Liver (tissue), 8 donors: ENCODE measurements at regions not wholly inside any gene's neighbourhood (a gene's known extent, or its start where the extent isn't known, plus 50 kb on each side); places are given as distances from the start of the nearest gene placed in this dataset.

Experiments
- DNase-seq: peaks from one replicate; pipeline ENCODE4 v3.0.0-alpha.2; 2017; ENCODE audit warnings: low spot score
- H3K27ac ChIP-seq, 2 donors: one replicate each; pipeline ENCODE4 v1.7.0; 2013; ENCODE audit warnings: inconsistent platforms in 2 of 2, low read length in 2 of 2, control low read depth in 1 of 2, low read depth in 1 of 2, mild to moderate bottlenecking in 1 of 2
- H3K27me3 ChIP-seq, 4 donors: one replicate each; pipeline versions ENCODE4 v1.6.1 to v1.7.0; 2013; ENCODE audit warnings: low read length in 3 of 4, inconsistent platforms in 1 of 4, mild to moderate bottlenecking in 1 of 4, moderate library complexity in 1 of 4; ENCODE audit not compliant: control insufficient read depth in 4 of 4, insufficient read depth in 4 of 4
- H3K36me3 ChIP-seq, 4 donors: one replicate each; pipeline versions ENCODE4 v1.6.1 to v1.7.0; 2013; ENCODE audit warnings: low read length in 3 of 4, mild to moderate bottlenecking in 3 of 4, low read depth in 1 of 4, moderate library complexity in 1 of 4; ENCODE audit not compliant: control insufficient read depth in 4 of 4, insufficient read depth in 3 of 4
- H3K4me1 ChIP-seq, 4 donors: one replicate each; pipeline versions ENCODE4 v1.6.1 to v1.7.0; 2013; ENCODE audit warnings: low read length in 3 of 4, mild to moderate bottlenecking in 3 of 4, moderate library complexity in 1 of 4; ENCODE audit not compliant: control insufficient read depth in 4 of 4, insufficient read depth in 4 of 4
- H3K4me3 ChIP-seq, 3 donors: one replicate each; pipeline versions ENCODE4 v1.6.1 to v1.7.0; 2013; ENCODE audit warnings: low read length in 3 of 3, control low read depth in 1 of 3, low read depth in 1 of 3, mild to moderate bottlenecking in 1 of 3
- H3K9ac ChIP-seq, 2 donors: one replicate each; pipeline ENCODE4 v1.7.0; 2013; ENCODE audit warnings: low read length in 2 of 2, mild to moderate bottlenecking in 2 of 2, moderate library complexity in 2 of 2, control low read depth in 1 of 2, low read depth in 1 of 2
- H3K9me3 ChIP-seq, 4 donors: one replicate each; pipeline versions ENCODE4 v1.6.1 to v1.7.0; 2013; ENCODE audit warnings: low read length in 3 of 4; ENCODE audit not compliant: control insufficient read depth in 4 of 4
- ATF3 ChIP-seq: IDR thresholded peaks from 2 replicates; pipeline ENCODE4 v1.6.1; 2016; ENCODE audit warnings: antibody characterized with exemption
- CTCF ChIP-seq: fragments of 150-350 bp; IDR thresholded peaks from 2 replicates; pipeline ENCODE4 v1.5.1; 2017; ENCODE audit warnings: improper control_type of control experiment, low read depth, low read length; ENCODE audit not compliant: missing input control
- EGR1 ChIP-seq, 2 donors: IDR thresholded peaks; 2 replicates each; pipeline ENCODE4 v1.6.1; 2016 to 2018; ENCODE audit warnings: antibody characterized with exemption in 2 of 2, low read depth in 2 of 2
- FOXA1 ChIP-seq: IDR thresholded peaks from 2 replicates; pipeline ENCODE4 v1.6.1; 2016; ENCODE audit warnings: antibody characterized with exemption
- FOXA2 ChIP-seq: IDR thresholded peaks from 2 replicates; pipeline ENCODE4 v1.6.1; 2016; ENCODE audit warnings: antibody characterized with exemption
- HNF4A ChIP-seq, 2 donors: conservative IDR thresholded peaks; 2 replicates each; pipeline ENCODE4 v1.6.1; 2016; ENCODE audit warnings: antibody characterized with exemption in 2 of 2, mild to moderate bottlenecking in 2 of 2
- HNF4G ChIP-seq: IDR thresholded peaks from 2 replicates; pipeline ENCODE4 v1.6.1; 2016; ENCODE audit warnings: antibody characterized with exemption
- JUND ChIP-seq, 2 donors: IDR thresholded peaks; 2 replicates each; pipeline ENCODE4 v1.6.1; 2016; ENCODE audit warnings: antibody characterized with exemption in 2 of 2
- MAX ChIP-seq: IDR thresholded peaks from 2 replicates; pipeline ENCODE4 v1.6.1; 2016; ENCODE audit warnings: antibody characterized with exemption
- REST ChIP-seq: IDR thresholded peaks from 2 replicates; pipeline ENCODE4 v1.6.1; 2016; ENCODE audit warnings: antibody characterized with exemption, mild to moderate bottlenecking
- RXRA ChIP-seq, 2 donors: IDR thresholded peaks; 2 replicates each; pipeline ENCODE4 v1.6.1; 2017 to 2018; ENCODE audit warnings: antibody characterized with exemption in 2 of 2, mild to moderate bottlenecking in 1 of 2
- SP1 ChIP-seq: IDR thresholded peaks from 2 replicates; pipeline ENCODE4 v1.6.1; 2018; ENCODE audit warnings: antibody characterized with exemption, mild to moderate bottlenecking
- TAF1 ChIP-seq: conservative IDR thresholded peaks from 2 replicates; pipeline ENCODE4 v1.6.1; 2016; ENCODE audit warnings: antibody characterized with exemption, mild to moderate bottlenecking
- YY1 ChIP-seq: IDR thresholded peaks from 2 replicates; pipeline ENCODE4 v1.6.1; 2016; ENCODE audit warnings: antibody characterized with exemption, mild to moderate bottlenecking
- ZBTB33 ChIP-seq: IDR thresholded peaks from 2 replicates; pipeline ENCODE4 v1.6.1; 2016; ENCODE audit warnings: antibody characterized with exemption
- WGBS: extraction: QIAGEN DNeasy Blood & Tissue Kit; methylation state at CpG from one replicate; pipeline ENCODE4 v1.1.7; 2013; 5-methylcytosine and 5-hydroxymethylcytosine counted together
- donor health status: healthy.
- donor health status: healthy.
- donor health status: healthy.
- donor health status: healthy.
- donor health status: healthy.

GRCh38 chr14:38116895-38117294 lies 90.8 kb upstream of the SSTR1 start:
- Histone ChIP-seq H3K9ac (no peak overlapping the region), H3K27ac (no peak overlapping the region), H3K36me3 (no peaks in the 10 kb centered on the region), H3K9me3 (peaks cover 0 to 5% (median 0%) of the 10 kb centered on the region in 4 donors), H3K4me1 (no peaks in the 10 kb centered on the region), H3K4me3 (no peak overlapping the region), H3K27me3 (no peaks in the 10 kb centered on the region)
- no peak for DNase-seq
- TF ChIP-seq SP1, result no peak
- no peak for TF ChIP-seq YY1
- TF ChIP-seq FOXA2, result no peak
- TF ChIP-seq MAX, result no peak
- TF ChIP-seq JUND (IDR thresholded peaks at IDR 0.05), result no peak
- no peak for TF ChIP-seq REST
- no peak for TF ChIP-seq CTCF
- no peak for TF ChIP-seq RXRA (IDR thresholded peaks at IDR 0.05)
- no peak for TF ChIP-seq FOXA1

GRCh38 chr14:38120109-38120508 lies 87.6 kb upstream of the SSTR1 start:
- DNase-seq, result no peak
- Histone ChIP-seq H3K27me3 (no peaks in the 10 kb centered on the region), H3K9me3 (peaks cover 0 to 5% (median 0%) of the 10 kb centered on the region in 4 donors), H3K9ac (no peak overlapping the region), H3K36me3 (no peaks in the 10 kb centered on the region), H3K27ac (no peak overlapping the region), H3K4me1 (peaks cover 0 to 2% (median 0%) of the 10 kb centered on the region in 4 donors), H3K4me3 (no peak overlapping the region)
- WGBS, result 83% methylated on average over 2 of the region's 2 CpGs
- TF ChIP-seq EGR1 (IDR thresholded peaks at IDR 0.05; ENCODE audit: low read depth in 2 of 2), result no peak
- TF ChIP-seq ZBTB33, result no peak
- no peak for TF ChIP-seq TAF1
- no peak for TF ChIP-seq HNF4G
- no peak for TF ChIP-seq HNF4A (conservative IDR thresholded peaks at IDR 0.05)
- TF ChIP-seq SP1, result no peak
- no peak for TF ChIP-seq ATF3
- TF ChIP-seq REST, result no peak
- no peak for TF ChIP-seq RXRA (IDR thresholded peaks at IDR 0.05)
- TF ChIP-seq YY1, result no peak
- no peak for TF ChIP-seq FOXA1
- no peak for TF ChIP-seq MAX
- no peak for TF ChIP-seq CTCF
- no peak for TF ChIP-seq JUND (IDR thresholded peaks at IDR 0.05)
